Osteoblast (primary cell): ENCODE measurements at regions not wholly inside any gene's neighbourhood (a gene's known extent, or its start where the extent isn't known, plus 50 kb on each side); places are given as distances from the start of the nearest gene placed in this dataset.

Experiments used
- DNase-seq: peaks from one replicate; pipeline ENCODE4 v3.0.0; 2011; ENCODE audit warnings: low spot score, mixed read lengths; ENCODE audit not compliant: insufficient read length; ENCODE audit errors: missing footprints
- H2AFZ ChIP-seq: 2 replicates; pipeline ENCODE4 v1.6.0; 2011; ENCODE audit warnings: mild to moderate bottlenecking, low read length
- H3K27ac ChIP-seq: 2 replicates; pipeline ENCODE4 v1.5.1; 2011; ENCODE audit warnings: mild to moderate bottlenecking, low read depth, low read length, moderate library complexity
- H3K27me3 ChIP-seq: 2 replicates; pipeline ENCODE4 v1.6.0; 2012; ENCODE audit warnings: mild to moderate bottlenecking, control low read depth, inconsistent platforms, low read length, moderate library complexity; ENCODE audit not compliant: insufficient read depth
- H3K36me3 ChIP-seq: 2 replicates; pipeline ENCODE4 v1.5.1; 2011; ENCODE audit warnings: mild to moderate bottlenecking, low read length, control low read depth, moderate library complexity; ENCODE audit not compliant: insufficient read depth
- H3K4me1 ChIP-seq: 2 replicates; pipeline ENCODE4 v1.5.1; 2011; ENCODE audit warnings: mild to moderate bottlenecking, low read length, control low read depth, moderate library complexity; ENCODE audit not compliant: insufficient read depth
- H3K4me2 ChIP-seq: 2 replicates; pipeline ENCODE4 v1.6.0; 2011; ENCODE audit warnings: mild to moderate bottlenecking, low read length; ENCODE audit not compliant: insufficient read depth
- H3K4me3 ChIP-seq: fragments of 200-600 bp; sonication (generic); 3 replicates; pipeline ENCODE4 v1.5.1; 2012; ENCODE audit warnings: mild to moderate bottlenecking, low read length, inconsistent platforms; ENCODE audit not compliant: insufficient read depth
- H3K79me2 ChIP-seq: 2 replicates; pipeline ENCODE4 v1.6.0; 2012; ENCODE audit warnings: mild to moderate bottlenecking, low read length, control low read depth, inconsistent platforms; ENCODE audit not compliant: insufficient read depth
- H3K9me3 ChIP-seq: 2 replicates; pipeline ENCODE4 v1.5.1; 2011; ENCODE audit warnings: low read depth, low read length, control low read depth
- H4K20me1 ChIP-seq: 2 replicates; pipeline ENCODE4 v1.6.0; 2012; ENCODE audit warnings: mild to moderate bottlenecking, low read length, control low read depth; ENCODE audit not compliant: insufficient read depth
- TF ChIP-seq, protein P1 (sequence below): IDR thresholded peaks from 2 replicates; pipeline ENCODE4 v1.5.1; 2011; ENCODE audit warnings: mild to moderate bottlenecking, low read depth, low read length, moderate library complexity; ENCODE audit errors: extremely low read depth

DNA sequence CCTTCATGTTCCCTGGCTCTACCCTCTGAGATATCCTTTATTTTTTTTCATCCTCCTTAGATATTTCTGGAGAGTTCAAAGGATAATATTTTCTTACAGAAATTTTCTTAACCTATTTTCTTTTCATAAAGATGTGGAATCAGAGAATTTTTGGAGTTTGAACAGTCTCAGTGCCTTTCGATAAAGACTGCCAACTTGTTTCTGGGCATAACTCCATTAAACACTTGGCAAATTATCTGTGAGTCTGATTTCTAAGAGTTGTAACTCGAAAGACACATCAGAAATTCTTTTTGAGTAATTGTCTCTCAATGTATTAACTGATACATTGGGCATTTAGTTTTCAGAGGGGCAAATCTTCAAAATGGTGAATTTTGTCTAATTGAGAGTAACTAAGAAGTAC is 1255.6 kb downstream of the NCAM2 start:
- Histone ChIP-seq H3K79me2 (no peaks in the 10 kb centered on the region), H3K36me3 (no peaks in the 10 kb centered on the region), H3K4me3 (no peak overlapping the region), H3K4me1 (no peaks in the 10 kb centered on the region), H3K27me3 (no peaks in the 10 kb centered on the region), H3K9me3 (no peaks in the 10 kb centered on the region), H2AFZ (no peak overlapping the region), H4K20me1 (no peaks in the 10 kb centered on the region), H3K27ac (no peak overlapping the region), H3K4me2 (no peak overlapping the region)
- TF ChIP-seq, protein P1, sequence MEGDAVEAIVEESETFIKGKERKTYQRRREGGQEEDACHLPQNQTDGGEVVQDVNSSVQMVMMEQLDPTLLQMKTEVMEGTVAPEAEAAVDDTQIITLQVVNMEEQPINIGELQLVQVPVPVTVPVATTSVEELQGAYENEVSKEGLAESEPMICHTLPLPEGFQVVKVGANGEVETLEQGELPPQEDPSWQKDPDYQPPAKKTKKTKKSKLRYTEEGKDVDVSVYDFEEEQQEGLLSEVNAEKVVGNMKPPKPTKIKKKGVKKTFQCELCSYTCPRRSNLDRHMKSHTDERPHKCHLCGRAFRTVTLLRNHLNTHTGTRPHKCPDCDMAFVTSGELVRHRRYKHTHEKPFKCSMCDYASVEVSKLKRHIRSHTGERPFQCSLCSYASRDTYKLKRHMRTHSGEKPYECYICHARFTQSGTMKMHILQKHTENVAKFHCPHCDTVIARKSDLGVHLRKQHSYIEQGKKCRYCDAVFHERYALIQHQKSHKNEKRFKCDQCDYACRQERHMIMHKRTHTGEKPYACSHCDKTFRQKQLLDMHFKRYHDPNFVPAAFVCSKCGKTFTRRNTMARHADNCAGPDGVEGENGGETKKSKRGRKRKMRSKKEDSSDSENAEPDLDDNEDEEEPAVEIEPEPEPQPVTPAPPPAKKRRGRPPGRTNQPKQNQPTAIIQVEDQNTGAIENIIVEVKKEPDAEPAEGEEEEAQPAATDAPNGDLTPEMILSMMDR: no peak
- DNase-seq: no peak

DNA sequence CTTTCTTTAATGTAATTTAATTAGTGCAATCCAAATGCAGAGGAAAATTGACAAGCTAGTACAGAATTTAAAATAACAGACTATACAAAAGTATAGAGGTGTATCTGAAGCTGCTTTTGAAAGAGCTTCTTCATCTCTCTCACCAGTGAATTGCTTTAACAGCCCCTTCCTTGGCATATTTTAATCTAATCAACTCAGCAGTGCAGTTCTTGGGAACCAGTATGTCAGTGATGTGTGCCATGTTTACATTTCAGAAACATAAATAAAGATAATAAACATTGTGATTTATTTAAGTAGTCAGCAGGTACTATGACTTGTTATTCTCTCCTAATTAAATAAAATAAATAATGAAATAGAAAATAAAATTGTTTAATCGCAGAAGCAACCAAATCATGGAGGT is 1260.6 kb downstream of the NCAM2 start:
- H3K27me3 ChIP-seq: no peaks in the 10 kb centered on the region
- no peak overlapping the region for H3K4me3 ChIP-seq
- no peaks in the 10 kb centered on the region for H3K36me3 ChIP-seq
- no peaks in the 10 kb centered on the region for H3K79me2 ChIP-seq
- no peaks in the 10 kb centered on the region for H4K20me1 ChIP-seq
- H2AFZ ChIP-seq: no peak overlapping the region
- no peak overlapping the region for H3K27ac ChIP-seq
- H3K9me3 ChIP-seq: no peaks in the 10 kb centered on the region
- TF ChIP-seq, protein P1: no peak
- DNase-seq: no peak
- no peak overlapping the region for H3K4me2 ChIP-seq
- H3K4me1 ChIP-seq: no peaks in the 10 kb centered on the region

DNA sequence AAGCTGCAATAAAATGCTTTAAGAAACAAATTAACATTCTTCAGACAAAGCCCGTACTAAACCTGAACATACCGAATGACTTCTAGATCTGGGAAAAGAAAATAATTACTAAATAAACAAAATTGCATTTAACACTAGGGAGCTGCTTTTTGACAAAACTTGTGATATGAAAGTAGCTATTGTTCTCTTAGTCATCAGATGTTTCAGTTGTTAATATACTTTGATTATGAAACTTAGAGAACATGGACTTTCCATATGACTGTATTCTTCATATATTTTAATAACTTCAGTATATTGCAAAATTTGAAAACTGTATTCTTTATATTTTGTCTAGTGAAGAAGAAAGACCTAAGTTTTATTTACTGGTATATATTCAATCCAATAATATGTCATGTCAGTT is 1262.1 kb downstream of the NCAM2 start:
- no peak for DNase-seq
- Histone ChIP-seq H3K4me1 (no peaks in the 10 kb centered on the region), H3K27me3 (no peaks in the 10 kb centered on the region), H3K4me2 (no peak overlapping the region), H3K36me3 (no peaks in the 10 kb centered on the region), H4K20me1 (no peaks in the 10 kb centered on the region), H3K4me3 (no peak overlapping the region), H2AFZ (no peak overlapping the region), H3K27ac (no peak overlapping the region), H3K9me3 (no peaks in the 10 kb centered on the region), H3K79me2 (no peaks in the 10 kb centered on the region)
- TF ChIP-seq, protein P1: no peak

DNA sequence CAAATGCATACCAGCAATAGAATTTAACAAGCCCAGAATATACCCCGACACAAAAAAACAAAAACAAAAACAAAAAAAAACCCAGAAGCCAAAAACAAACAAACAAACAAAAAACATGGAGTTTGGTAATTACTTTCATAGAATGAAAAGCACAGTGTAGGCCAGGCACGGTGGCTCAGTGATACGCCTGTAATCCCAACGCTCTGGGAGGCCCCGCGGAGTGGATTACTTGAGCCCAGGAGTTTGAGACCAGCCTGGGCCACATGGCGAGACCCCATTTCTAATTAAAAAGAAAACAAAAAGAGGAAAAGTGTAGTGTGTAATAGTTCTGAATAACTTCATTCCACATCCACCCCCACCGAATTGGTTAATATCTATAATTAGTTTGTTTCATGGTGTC is 1265.7 kb downstream of the NCAM2 start:
- Histone ChIP-seq H3K79me2 (no peaks in the 10 kb centered on the region), H3K9me3 (peaks cover 2% of the 10 kb centered on the region), H3K4me3 (no peak overlapping the region), H4K20me1 (no peaks in the 10 kb centered on the region), H3K4me2 (no peak overlapping the region), H3K27me3 (no peaks in the 10 kb centered on the region), H3K27ac (no peak overlapping the region), H3K4me1 (no peaks in the 10 kb centered on the region), H2AFZ (no peak overlapping the region), H3K36me3 (no peaks in the 10 kb centered on the region)
- DNase-seq: no peak
- TF ChIP-seq, protein P1: no peak
